Activated T-cell treated with anti-CD3 and anti-CD28 coated beads for 4 hours (primary cell): ENCODE measurements at regions not wholly inside any gene's neighbourhood (a gene's known extent, or its start where the extent isn't known, plus 50 kb on each side); places are given as distances from the start of the nearest gene placed in this dataset.

Experiments
- DNase-seq: peaks from one replicate; pipeline ENCODE4 v3.0.0-alpha.2; 2020

GRCh38 chr2:128559533-128560515 lies 241.2 kb upstream of the HS6ST1 start:
- no peak for DNase-seq

GRCh38 chr2:128560718-128561117 lies 242.1 kb upstream of the HS6ST1 start:
- DNase-seq = no peak

DNA sequence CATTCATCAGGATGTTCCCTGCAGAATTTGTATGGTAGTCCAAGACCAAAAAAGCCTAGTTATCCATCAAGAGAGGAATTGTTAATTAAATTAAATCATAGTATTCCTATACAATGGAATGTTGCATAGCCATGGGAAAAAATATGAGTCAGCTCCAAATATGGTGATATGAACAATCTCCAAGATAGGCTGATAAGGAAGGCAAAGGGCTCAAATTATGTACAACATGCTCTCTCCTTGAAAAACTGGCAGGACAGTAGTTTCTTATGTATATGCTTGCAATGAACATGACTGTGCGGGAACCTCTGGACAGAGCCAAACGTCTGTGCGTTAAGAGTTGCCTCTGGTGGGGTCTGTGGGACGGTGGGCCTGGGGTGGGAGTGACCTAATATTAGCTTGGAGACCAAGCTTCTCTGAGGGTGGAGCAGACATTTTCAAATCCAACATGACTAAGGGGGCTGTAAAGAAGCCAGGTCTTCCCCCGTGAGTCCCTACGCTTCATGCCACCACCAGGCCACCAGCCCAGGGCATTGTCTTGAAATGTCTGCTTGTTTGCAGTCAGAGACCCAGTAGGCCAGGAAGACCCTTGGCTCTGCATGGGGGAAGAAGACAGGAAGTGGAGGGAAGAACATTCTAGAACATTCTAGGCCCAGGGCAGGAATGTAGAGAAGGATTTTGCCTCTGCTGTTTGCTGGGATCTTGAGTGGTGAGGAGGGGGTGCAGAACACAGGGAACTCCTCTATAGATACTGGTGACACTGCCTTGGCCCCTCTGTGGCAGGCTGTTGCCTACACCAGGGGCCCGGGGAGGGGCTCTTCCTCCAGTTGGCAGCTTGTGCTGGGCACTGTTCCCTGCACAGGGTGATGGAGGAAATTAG lies 244.0 kb upstream of the HS6ST1 start:
- no peak for DNase-seq

DNA sequence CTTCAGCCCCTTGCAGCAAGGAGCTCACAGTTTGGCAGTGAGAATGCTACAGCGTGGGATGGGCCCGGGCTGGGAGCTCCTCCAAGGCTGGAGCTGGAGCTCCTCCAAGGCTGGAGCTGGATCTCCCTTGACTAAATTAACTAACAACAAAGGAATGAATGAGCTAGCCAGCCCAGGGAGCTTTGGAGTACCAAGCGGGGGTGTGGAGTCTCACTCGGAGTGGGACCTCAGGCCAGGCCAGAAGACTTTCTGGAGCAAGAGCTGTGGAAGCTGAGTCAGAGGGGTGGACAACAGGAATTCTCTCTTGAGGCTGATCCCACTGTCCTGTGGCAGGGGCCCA lies 244.7 kb upstream of the HS6ST1 start:
- DNase-seq = no peak

DNA sequence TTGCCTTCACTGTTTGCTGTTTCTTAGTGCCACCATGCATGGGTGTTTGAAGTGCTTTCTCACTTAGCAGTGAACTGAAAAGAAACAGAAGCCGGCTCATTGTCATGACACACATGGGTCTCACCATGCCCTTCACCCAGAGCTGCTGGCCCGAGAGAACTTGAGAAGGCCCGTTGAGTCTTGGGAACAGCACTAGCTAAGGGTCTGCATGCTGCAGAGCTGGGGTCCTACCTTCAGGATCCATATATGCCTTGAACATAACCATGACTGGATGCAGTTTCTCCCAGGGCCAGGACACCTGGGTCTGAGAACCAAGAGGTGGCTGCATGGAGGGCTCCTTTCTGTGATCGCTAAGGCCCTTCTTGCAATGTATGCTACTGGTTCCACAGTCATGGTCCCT lies 245.5 kb upstream of the HS6ST1 start:
- no peak for DNase-seq

GRCh38 chr2:128564551-128564950 lies 245.9 kb upstream of the HS6ST1 start:
- DNase-seq = no peak

DNA sequence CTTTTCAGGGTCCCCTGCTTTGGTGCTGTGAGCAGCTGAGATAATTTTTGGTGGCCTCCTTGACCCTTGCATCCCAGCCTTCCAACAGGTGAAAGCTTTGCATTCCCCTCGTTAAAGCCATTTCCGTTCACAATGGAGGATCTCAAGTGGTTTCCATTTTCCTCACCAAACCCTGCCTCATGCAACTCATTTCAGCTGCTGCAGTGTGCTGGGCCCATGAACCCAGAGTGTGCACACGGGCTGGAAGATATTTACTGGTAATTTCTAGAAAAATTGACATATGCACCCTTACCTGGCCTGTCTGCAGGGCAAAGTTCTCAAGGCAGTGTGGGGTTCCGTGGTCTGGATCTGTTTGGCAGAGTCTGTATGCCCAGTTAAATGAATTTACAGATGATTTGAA lies 246.8 kb upstream of the HS6ST1 start:
- no peak for DNase-seq

- DNase-seq = no peak
These were observed 248.0 kb upstream of the HS6ST1 start for GRCh38 chr2:128566671-128567070.

GRCh38 chr2:128568106-128568505 lies 249.4 kb upstream of the HS6ST1 start:
- DNase-seq = no peak

- DNase-seq = no peak
These were observed 254.4 kb upstream of the HS6ST1 start for GRCh38 chr2:128573116-128573515.

GRCh38 chr2:128573531-128573930 lies 254.9 kb upstream of the HS6ST1 start:
- no peak for DNase-seq

GRCh38 chr2:128577141-128577930 lies 258.7 kb upstream of the HS6ST1 start:
- no peak for DNase-seq

- DNase-seq = no peak
These were observed 260.0 kb upstream of the HS6ST1 start for GRCh38 chr2:128578406-128579390.

DNA sequence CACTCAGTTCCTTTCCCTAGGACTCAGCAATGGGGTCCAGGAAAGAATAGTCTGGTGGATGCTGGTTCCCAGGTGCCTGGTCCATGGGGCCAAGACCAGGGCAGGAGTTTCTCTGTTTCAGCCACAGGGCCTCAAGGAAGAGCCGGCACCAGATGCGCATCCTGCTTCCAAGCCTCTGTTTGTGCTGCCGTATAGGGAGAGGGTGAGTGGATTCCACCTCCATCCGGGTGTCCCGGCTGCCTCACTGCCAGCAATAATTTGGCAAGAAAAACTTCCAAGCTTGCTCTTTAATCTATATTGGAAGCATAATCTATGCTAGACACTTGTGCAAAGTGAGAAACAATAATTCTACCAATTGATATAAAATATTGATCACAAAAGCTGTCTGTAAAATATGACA lies 261.2 kb upstream of the HS6ST1 start:
- no peak for DNase-seq

- DNase-seq = no peak
These were observed 262.6 kb upstream of the HS6ST1 start for GRCh38 chr2:128580988-128581848.

- DNase-seq = no peak
These were observed 263.2 kb upstream of the HS6ST1 start for GRCh38 chr2:128581849-128582244.

DNA sequence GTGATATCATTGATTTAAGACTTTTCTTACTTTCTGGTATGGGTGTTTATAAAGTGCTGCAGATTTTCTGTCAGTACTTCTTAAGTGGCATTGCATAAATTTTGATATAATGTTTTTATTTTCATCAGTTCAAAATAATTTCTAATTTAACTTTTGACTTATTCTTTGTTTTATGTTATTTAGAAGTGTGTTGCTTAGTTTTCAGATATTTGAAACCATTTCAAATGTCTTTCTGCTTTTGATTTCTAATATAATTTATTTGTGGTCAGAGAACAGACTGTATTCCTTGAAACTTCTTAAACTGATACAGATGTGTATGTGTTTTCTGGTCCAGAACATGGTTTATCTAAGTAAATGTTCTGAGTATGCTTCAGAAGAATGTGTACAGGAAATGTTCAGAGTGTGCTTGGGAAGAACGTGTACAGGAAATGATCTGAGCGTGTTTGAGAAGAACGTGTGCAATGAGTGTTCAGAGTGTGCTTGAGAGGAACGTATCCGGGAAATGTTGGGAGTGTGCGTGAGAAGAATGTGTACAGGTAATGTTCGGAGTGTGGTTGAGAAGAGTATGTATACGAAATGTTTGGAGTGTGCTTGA lies 265.7 kb upstream of the HS6ST1 start:
- no peak for DNase-seq

- no peak for DNase-seq
These were observed 267.0 kb upstream of the HS6ST1 start for GRCh38 chr2:128585706-128586105.

DNA sequence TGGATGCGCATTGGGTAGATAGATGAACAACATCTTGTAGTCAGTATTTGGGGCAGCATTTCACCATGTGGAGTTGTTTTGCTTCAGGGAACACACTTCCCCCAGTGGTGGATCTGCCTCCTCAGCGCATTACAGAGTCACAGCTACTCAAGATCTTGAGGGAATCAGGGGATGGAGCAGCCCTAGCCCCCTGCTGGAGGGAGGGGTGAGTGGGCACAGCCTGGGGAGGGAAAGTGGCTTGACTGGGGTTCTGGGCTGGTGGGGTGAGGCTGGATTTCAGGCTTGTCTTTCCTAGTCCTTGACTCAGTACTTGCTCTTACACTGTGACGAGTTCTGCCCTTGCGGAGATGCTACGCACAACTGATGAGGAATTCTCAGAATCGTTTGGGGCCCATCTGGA lies 271.0 kb upstream of the HS6ST1 start:
- no peak for DNase-seq

- DNase-seq = no peak
These were observed 271.8 kb upstream of the HS6ST1 start for GRCh38 chr2:128590309-128591021.
